Brain pericyte (primary cell): ENCODE measurements at regions not wholly inside any gene's neighbourhood (a gene's known extent, or its start where the extent isn't known, plus 50 kb on each side); places are given as distances from the start of the nearest gene placed in this dataset.
A peak's percentile ranks its signal among the peaks of the same experiment; 100 is the strongest.
"Not testable (repeated sequence)": the region's sequence is repeated elsewhere in the genome, so short reads cannot be mapped to it uniquely, and the experiment has no call there.

Experiments
- DNase-seq: peaks from one replicate; pipeline ENCODE4 v3.0.0-alpha.2; 2012; ENCODE audit warnings: low read depth, low spot score

DNA sequence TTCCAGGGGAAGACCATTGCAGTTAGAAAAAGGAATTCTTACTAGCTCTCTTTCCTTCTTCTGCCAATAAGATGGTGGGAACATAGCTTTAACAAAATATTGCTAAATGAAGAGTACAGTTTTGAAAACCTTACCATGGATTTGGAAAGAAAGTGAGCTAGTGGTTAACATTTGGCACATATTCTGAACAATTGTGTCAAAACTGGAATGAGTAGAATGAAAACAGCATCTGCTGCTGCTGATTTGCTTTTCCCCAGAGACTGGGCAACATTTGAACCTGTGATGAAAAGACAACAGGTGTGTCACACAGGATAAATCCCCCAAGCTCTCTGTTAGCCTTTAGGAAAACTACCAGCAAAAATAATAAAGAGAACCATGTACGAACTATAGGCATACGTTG is 761.4 kb downstream of the KCNA4 start:
- no peak for DNase-seq

GRCh38 chr11:29251738-29252137 is 765.1 kb downstream of the KCNA4 start:
- DNase-seq = no peak

GRCh38 chr11:29249713-29250112 is 767.1 kb downstream of the KCNA4 start:
- DNase-seq = no peak

- no peak for DNase-seq
Measured at GRCh38 chr11:29244355-29244754, 772.5 kb downstream of the KCNA4 start.

- DNase-seq = no peak
Measured at GRCh38 chr11:29243616-29244015, 773.2 kb downstream of the KCNA4 start.

GRCh38 chr11:29231991-29232390 is 784.8 kb downstream of the KCNA4 start:
- no peak for DNase-seq

DNA sequence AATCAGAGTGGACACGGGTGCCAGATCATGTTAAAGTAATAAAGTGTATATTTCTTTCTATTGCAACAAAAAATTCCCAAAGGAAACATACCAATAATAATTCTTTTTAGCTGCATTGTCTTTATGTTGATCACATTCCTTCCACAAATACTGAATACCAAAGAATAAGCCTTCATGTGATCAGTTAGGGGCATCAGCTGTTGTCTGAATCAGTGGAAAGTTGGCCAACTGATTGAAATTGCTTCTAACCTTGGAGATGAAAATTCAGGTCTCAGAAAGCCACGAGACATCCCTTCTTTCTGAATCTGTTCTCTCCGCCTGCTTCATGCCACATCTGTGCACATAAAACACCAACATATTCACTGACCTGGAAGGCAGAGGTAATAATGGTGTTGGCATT is 785.2 kb downstream of the KCNA4 start:
- DNase-seq = no peak

DNA sequence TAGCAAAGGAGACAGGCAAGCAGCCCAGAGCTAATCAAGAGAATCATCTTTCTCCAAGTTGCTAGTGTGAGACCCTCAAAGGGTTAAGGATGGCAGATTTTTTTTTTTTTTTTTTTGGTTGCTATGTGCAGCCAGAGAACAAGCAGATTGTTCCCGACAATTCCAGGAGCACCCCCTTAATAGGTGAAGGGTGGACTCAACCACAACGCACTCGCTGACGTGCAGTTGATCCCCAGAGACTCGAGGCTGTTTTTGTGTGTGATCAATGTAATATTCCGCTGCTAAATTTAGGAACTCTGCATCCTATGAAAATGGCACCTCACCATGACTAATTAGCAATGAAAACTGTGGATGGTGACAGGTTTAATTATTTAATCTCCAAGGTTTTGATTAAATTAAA is 789.0 kb downstream of the KCNA4 start:
- no peak for DNase-seq

DNA sequence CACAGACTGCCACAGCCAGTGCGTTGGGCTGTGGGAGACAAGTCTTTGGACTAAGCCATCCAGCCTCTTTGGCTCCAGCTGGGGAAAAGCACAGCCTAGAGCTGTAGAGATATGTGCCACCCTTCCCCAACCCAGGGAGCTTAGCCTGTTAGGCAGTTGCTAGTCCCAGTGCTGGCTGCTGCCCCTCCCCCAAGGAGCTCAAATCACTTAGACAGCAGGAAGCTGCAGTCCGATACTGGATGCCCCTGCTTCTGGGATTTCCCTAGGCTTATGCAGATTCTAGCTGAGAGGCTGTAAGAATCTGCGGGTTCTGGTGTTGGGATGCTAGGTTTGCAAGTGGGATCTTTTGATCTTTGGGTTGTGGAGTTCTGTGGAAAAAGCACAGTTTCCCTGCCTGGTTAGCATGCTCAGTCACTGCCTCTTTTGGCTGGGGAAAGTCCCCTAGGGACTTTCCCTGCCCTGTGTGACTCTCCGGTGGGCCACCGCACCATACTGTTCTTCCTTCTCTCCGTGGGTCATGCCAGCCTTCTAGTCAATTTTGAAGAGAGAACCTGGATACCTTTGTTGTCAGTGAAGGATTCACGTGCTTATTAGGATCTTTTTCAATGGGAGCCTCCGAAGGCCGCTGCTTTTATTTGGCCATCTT is 792.0 kb downstream of the KCNA4 start:
- DNase-seq = no peak

DNA sequence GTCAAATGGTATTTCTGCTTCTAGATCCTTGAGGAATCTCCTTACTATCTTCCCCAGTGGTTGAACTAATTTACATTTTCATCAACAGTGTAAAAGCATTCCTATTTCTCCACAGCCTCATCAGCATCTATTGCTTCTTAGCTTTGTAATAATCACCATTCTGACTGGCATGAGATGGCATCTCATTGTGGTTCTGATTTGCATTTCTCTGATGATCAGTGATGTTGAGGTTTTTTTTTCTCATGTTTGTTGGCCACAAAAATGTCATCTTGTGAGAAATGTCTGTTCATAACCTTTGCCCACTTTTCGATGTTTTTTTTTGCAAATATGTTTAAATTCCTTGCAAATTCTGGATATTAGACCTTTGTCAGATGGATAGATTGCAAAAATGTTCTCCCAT is 797.3 kb downstream of the KCNA4 start:
- not testable (repeated sequence) for DNase-seq

DNA sequence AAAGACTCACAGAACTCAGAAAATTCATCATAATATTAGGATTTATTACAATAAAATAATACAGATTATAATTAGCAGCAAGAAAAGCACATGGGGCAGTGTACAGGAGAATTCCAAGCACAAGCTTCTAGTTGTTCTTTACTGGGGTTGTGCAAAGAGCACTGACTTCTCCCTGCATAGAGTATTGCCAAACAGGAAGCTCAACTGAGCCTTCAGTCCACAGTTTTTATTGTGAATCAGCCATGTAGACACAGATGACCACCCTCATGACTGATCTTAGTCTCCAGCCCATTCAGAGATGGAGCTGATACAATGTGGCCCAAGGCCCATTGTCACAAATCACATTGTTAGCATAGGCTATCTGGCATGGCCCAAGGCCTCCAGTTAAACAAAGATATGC is 798.9 kb downstream of the KCNA4 start:
- no peak for DNase-seq

- DNase-seq = no peak
Measured at GRCh38 chr11:29214833-29215232, 802.0 kb downstream of the KCNA4 start.

DNA sequence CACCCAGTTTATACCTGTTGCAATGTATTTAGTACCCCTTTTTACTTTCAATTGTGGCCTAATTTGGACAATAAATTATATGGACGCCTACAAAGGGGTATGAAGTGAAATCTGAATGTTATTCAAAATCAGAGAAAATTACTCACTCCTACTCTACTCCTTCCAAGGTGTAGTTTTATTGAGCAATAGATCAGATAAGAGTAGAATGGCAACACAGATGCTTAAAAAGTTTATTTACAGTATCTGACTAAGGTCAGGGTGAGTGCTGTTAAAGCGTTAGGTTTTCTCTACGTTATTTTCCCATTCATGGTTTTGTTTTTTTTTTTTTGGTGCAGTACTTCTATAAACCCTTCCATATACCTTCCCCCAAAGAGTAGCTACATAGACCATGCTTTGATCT is 805.6 kb downstream of the KCNA4 start:
- no peak for DNase-seq

GRCh38 chr11:29210426-29210825 is 806.4 kb downstream of the KCNA4 start:
- DNase-seq = no peak

GRCh38 chr11:29208117-29208516 is 808.7 kb downstream of the KCNA4 start:
- DNase-seq = no peak

- DNase-seq = no peak
Measured at GRCh38 chr11:29200791-29201562, 815.9 kb downstream of the KCNA4 start.

GRCh38 chr11:29190313-29190712 is 826.5 kb downstream of the KCNA4 start:
- no peak for DNase-seq

GRCh38 chr11:29187215-29187614 is 829.6 kb downstream of the KCNA4 start:
- no peak for DNase-seq

DNA sequence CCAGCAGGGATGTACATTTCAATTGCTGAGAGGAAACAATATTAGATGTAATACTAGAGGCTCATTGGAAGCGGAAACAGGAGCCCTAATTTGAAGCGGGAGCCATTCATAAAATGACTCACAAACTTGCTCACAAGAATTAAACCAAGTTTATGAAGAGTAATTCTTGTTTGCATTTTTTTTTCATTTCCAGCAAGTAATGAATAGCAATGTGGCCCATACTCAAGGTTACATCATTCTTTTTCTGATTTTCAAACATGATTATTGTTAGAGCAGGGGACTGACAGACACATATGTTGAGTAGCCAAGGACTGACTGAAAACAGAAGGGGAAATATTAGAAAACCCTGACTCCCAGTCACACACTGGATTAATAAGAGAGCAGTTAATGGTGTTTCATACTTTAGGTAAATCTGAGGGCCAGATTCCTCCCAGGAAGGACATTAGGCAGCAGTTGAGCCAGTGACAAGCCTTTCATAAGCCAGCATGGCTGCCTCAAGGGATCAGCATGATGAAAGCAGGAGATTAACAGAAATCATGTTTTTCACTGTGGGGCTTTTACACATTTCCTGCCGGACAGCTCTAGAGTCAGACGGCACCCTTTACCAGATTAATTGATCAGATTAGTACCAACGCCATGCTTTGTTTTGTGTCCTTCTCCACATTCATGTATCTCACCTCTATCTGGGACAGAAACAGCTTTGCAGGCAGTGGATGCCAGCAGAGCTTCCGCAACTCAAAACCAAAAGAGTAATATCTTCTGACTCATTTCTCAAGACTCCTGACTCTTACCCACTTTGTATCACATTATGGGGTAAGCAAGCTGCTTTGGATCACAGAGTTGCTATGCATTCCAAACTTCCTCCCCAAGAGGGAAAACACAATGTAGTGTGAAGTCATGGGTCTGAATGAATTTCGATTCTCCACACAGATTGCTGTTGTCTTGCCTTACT is 831.6 kb downstream of the KCNA4 start:
- DNase-seq = peak; percentile 11

GRCh38 chr11:29183301-29183700 is 833.5 kb downstream of the KCNA4 start:
- no peak for DNase-seq

DNA sequence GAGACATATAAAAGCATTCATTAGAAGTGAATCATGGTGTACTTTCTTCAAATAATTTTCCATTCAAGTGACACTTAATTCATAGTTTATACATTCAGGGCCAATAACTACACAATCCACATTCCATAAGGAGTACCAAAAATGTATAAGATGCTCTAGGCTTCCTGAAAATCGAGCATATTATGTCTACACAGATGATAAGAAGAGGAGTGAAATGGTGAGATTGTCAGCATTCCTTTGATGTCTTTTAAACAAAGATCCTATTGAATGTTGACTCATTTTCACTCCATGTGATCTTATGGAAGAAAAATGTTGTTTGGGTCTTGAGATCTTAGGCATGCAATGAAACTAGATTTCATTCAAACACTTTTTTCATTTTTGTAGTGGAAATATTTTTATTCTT is 843.2 kb downstream of the KCNA4 start:
- no peak for DNase-seq

GRCh38 chr11:29171360-29171950 is 845.4 kb downstream of the KCNA4 start:
- no peak for DNase-seq
